ENCODE measurements at regions not wholly inside any gene's neighbourhood (a gene's known extent, or its start where the extent isn't known, plus 50 kb on each side); places are given as distances from the start of the nearest gene placed in this dataset.

DNA sequence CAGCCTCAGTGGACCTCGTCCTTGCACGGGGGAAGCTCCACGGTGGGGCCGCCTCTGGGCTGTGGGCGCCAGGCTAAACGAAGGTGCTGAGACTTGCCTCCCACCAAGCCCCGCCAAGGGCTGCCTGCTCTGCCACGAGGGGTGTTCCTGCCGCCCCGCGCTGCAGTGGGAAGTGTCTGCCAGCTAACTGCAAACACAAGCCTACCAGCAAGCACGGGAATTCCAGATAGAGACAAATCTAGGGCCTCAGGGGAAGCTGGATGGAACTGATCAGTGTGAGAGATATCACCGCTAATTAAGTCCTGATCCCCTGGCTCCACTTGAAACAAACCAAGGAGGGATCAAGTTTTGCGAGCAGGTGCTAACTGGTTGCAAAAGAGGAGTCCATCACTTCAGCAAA lies 181.6 kb upstream of the LEF1 start:
- DNase-seq (ENCODE audit: low read depth): no peak
- no peak overlapping the region for H3K4me3 ChIP-seq (ENCODE audit: low read depth, low read length)
- no peak for TF ChIP-seq POLR2A (IDR thresholded peaks at IDR 0.05; ENCODE audit: extremely low read depth, insufficient read length)
- TF ChIP-seq CTCF (IDR thresholded peaks at IDR 0.05; ENCODE audit: low read depth, low read length): no peak
- no peak for TF ChIP-seq MYC (IDR thresholded peaks at IDR 0.05; ENCODE audit: low read depth, low read length)
- TF ChIP-seq, protein P1, sequence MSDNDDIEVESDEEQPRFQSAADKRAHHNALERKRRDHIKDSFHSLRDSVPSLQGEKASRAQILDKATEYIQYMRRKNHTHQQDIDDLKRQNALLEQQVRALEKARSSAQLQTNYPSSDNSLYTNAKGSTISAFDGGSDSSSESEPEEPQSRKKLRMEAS (IDR thresholded peaks at IDR 0.05; ENCODE audit: low read depth, low read length): no peak

DNA sequence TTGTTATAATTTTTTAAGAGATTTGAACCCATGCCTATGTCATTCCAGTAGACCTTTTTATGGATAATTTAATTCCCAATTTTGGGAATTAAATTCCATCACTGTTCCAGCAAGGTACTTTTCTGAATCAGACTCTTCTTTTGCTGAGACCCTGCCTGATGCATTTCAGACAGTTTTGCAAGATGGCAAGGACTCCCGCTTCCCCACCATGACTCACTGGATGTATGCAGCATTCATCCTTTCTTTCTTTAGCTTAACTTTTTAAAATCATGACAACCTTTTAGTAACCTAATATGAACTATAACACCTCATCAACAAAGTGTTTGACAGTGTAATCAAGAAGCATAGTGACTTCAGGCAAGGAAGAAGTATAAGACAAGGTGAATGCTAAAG lies 178.1 kb upstream of the LEF1 start:
- H3K4me3 ChIP-seq (ENCODE audit: low read depth, low read length): no peak overlapping the region
- no peak for DNase-seq (ENCODE audit: low read depth)
- TF ChIP-seq, protein P1 (IDR thresholded peaks at IDR 0.05; ENCODE audit: low read depth, low read length): no peak
- TF ChIP-seq CTCF (IDR thresholded peaks at IDR 0.05; ENCODE audit: low read depth, low read length): no peak

GRCh38 chr4:108345862-108346817 lies 177.4 kb upstream of the LEF1 start:
- no peak for DNase-seq (ENCODE audit: low read depth)
- no peak for TF ChIP-seq CTCF (IDR thresholded peaks at IDR 0.05; ENCODE audit: low read depth, low read length)
- TF ChIP-seq, protein P1 (IDR thresholded peaks at IDR 0.05; ENCODE audit: low read depth, low read length): no peak
- TF ChIP-seq POLR2A (IDR thresholded peaks at IDR 0.05; ENCODE audit: extremely low read depth, insufficient read length): no peak
- TF ChIP-seq MYC (IDR thresholded peaks at IDR 0.05; ENCODE audit: low read depth, low read length): no peak

DNA sequence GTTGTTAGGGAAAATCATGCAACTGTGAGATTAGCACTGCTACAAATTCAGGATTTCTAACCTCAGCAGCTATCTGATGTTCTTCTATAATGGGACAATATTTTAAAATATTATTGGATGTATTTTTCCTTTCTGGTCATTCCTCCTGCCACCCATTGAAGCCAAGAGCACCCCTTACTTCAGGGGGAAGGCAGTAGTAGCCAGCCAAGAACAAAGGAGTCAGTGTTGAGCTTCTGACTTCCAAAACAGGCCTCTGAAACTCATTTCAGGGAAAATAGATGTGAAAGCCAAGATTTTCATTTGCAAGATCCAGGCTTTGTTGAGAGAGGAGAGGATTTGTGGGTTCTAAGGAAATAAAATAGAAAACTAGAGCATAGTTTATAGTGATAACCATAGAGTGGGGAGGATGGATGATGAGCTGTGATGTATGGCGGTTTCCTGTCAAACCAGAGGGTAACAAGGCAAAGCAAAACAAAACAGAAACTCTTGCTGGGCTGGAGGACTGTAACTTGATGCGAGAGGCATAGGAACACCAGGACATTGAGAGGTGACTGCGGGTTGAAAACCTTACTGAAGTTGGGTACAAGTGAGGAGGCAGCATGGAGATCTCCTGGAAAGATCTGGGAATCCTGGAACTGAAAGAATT lies 173.7 kb upstream of the LEF1 start:
- TF ChIP-seq, protein P1 (IDR thresholded peaks at IDR 0.05; ENCODE audit: low read depth, low read length): no peak
- no peak for TF ChIP-seq MYC (IDR thresholded peaks at IDR 0.05; ENCODE audit: low read depth, low read length)
- H3K4me3 ChIP-seq (ENCODE audit: low read depth, low read length): no peak overlapping the region
- no peak for DNase-seq (ENCODE audit: low read depth)

More at GRCh38 chr4:108345862-108346817, 177.4 kb upstream of the LEF1 start:
- H3K4me3 ChIP-seq (ENCODE audit: low read depth, low read length): no peak overlapping the region

GRCh38 chr4:108337923-108338322 lies 169.2 kb upstream of the LEF1 start:
- H3K4me3 ChIP-seq (ENCODE audit: low read depth, low read length): no peak overlapping the region
- no peak for DNase-seq (ENCODE audit: low read depth)
- TF ChIP-seq MYC (IDR thresholded peaks at IDR 0.05; ENCODE audit: low read depth, low read length) (no peak), CTCF (IDR thresholded peaks at IDR 0.05; ENCODE audit: low read depth, low read length) (no peak), POLR2A (IDR thresholded peaks at IDR 0.05; ENCODE audit: extremely low read depth, insufficient read length) (no peak)
- TF ChIP-seq, protein P1 (IDR thresholded peaks at IDR 0.05; ENCODE audit: low read depth, low read length): no peak

DNA sequence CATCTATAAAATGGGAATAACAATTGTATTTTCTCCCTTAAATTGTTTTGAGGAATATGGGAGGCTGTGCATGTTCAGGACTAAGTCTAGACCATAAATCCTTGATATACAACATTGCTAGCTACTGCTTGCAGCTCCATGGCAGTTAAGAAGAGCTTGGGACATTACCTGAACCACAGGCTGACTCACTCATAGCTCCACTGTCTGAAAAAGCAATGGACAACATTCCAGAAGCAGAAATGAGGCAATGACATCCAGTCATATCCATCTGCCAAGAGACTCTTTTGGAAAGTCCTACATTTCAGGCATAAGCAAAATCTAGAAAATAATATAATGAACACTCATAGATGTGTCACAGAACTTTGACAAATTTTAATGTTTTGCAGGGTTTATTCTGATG lies 167.3 kb upstream of the LEF1 start:
- TF ChIP-seq, protein P1 (IDR thresholded peaks at IDR 0.05; ENCODE audit: low read depth, low read length): no peak
- TF ChIP-seq MYC (IDR thresholded peaks at IDR 0.05; ENCODE audit: low read depth, low read length): no peak
- TF ChIP-seq POLR2A (IDR thresholded peaks at IDR 0.05; ENCODE audit: extremely low read depth, insufficient read length): no peak
- no peak for TF ChIP-seq CTCF (IDR thresholded peaks at IDR 0.05; ENCODE audit: low read depth, low read length)
- no peak for DNase-seq (ENCODE audit: low read depth)
- no peak overlapping the region for H3K4me3 ChIP-seq (ENCODE audit: low read depth, low read length)

Data from NB4 (cell line).